Nephron (organoid): ENCODE measurements at regions not wholly inside any gene's neighbourhood (a gene's known extent, or its start where the extent isn't known, plus 50 kb on each side); places are given as distances from the start of the nearest gene placed in this dataset.

Source experiments
- H3K27ac Mint-ChIP-seq, 3 experiments: 2 replicates each; pipeline ENCODE4 v1.8.0; 2020; ENCODE audit warnings: mixed read lengths in 3 of 3, mild to moderate bottlenecking in 2 of 3, moderate library complexity in 1 of 3
- H3K27me3 Mint-ChIP-seq: 2 replicates; pipeline ENCODE4 v1.8.0; 2021; ENCODE audit warnings: low read depth, mild to moderate bottlenecking, moderate library complexity, mixed read lengths
- H3K36me3 Mint-ChIP-seq: 2 replicates; pipeline ENCODE4 v1.8.0; 2020; ENCODE audit warnings: low read depth, mixed read lengths
- H3K4me1 Mint-ChIP-seq: 2 replicates; pipeline ENCODE4 v1.8.0; 2020; ENCODE audit warnings: mixed read lengths
- H3K4me3 Mint-ChIP-seq, 3 experiments: 2 replicates each; pipeline ENCODE4 v1.8.0; 2020; ENCODE audit warnings: mild to moderate bottlenecking in 3 of 3, mixed read lengths in 3 of 3, moderate library complexity in 2 of 3
- H3K9me3 Mint-ChIP-seq: 2 replicates; pipeline ENCODE4 v1.8.0; 2020; ENCODE audit warnings: mixed read lengths
- TF ChIP-seq, protein P1 (sequence below), 3 experiments: fragments of 200-600 bp; sonication (generic); IDR thresholded peaks; one replicate each; pipeline ENCODE4 v1.5.0; 2021; ENCODE audit warnings: antibody characterized with exemption in 3 of 3; ENCODE audit not compliant: unreplicated experiment in 3 of 3

DNA sequence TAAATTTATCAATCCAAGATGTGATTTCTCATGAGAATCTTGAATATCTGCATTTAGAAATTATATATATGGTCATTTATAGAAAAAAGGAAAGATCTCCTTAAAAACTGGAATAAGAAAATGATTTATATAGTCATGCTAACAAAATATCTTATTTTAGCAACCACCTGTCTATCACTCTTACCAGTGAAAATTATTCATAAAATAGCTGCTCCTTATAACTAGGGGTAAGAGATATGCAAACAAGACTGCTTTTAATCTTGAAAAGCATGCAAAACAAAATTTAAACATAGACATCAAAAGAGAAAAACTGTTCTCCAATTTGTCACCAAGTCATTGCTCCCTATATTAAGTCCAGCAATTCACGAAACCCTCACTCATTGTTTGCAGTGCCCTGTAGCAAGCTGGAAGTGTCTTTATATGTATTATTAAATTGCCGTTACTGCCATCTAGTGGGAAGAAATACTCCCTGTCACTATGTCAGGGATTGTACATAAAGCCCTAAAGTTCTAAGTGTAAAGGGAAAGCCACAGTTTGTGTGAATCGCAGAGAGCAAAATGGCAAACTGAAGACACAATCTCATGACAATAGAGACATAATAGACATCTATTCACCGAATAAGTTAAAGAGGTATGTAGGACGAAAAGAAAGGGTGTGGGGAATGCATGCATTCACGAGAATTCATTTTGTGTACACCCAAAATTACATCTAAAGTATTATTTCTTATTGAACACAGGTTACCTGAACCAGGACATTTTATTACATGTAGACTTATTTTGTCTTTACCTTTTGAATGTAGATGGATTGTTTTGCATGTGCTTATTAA lies 600.5 kb downstream of the USP25 start:
- TF ChIP-seq, protein P1, sequence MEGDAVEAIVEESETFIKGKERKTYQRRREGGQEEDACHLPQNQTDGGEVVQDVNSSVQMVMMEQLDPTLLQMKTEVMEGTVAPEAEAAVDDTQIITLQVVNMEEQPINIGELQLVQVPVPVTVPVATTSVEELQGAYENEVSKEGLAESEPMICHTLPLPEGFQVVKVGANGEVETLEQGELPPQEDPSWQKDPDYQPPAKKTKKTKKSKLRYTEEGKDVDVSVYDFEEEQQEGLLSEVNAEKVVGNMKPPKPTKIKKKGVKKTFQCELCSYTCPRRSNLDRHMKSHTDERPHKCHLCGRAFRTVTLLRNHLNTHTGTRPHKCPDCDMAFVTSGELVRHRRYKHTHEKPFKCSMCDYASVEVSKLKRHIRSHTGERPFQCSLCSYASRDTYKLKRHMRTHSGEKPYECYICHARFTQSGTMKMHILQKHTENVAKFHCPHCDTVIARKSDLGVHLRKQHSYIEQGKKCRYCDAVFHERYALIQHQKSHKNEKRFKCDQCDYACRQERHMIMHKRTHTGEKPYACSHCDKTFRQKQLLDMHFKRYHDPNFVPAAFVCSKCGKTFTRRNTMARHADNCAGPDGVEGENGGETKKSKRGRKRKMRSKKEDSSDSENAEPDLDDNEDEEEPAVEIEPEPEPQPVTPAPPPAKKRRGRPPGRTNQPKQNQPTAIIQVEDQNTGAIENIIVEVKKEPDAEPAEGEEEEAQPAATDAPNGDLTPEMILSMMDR (IDR thresholded peaks at IDR 0.05; ENCODE audit: unreplicated experiment in 3 of 3) = peak; percentile 66 to 78 (median 70)
- H3K4me1 Mint-ChIP-seq = peaks cover 38% of the 10 kb centered on the region
- no peaks in the 10 kb centered on the region for H3K27me3 Mint-ChIP-seq
- H3K27ac Mint-ChIP-seq = peak overlapping the region; percentile 82 to 92 (median 87)
- H3K4me3 Mint-ChIP-seq = peak overlapping the region; percentile 32 to 62 (median 40)
- H3K36me3 Mint-ChIP-seq = peaks cover 35% of the 10 kb centered on the region
- H3K9me3 Mint-ChIP-seq = no peaks in the 10 kb centered on the region

DNA sequence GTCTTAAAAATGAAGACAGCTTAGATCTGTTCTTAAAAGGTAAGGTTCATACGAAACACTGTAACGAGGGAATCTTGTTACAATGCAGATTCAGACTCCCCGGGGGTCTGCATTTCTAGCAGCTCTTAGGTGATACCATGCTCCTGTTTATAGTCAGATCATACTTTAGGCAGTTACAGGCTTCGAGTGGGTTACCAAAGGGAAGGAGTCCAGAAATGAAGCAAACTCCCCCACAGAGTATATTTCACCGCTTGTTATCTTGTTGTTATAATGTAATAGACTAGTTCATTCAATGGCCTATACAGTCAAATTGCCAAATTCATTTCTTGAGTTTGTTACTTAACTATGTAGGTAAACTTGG lies 601.1 kb downstream of the USP25 start:
- no peaks in the 10 kb centered on the region for H3K27me3 Mint-ChIP-seq
- H3K36me3 Mint-ChIP-seq = peaks cover 38% of the 10 kb centered on the region
- peaks cover 35% of the 10 kb centered on the region for H3K4me1 Mint-ChIP-seq
- H3K9me3 Mint-ChIP-seq = no peaks in the 10 kb centered on the region
- TF ChIP-seq, protein P1 (IDR thresholded peaks at IDR 0.05; ENCODE audit: unreplicated experiment in 3 of 3) = no peak
- H3K4me3 Mint-ChIP-seq = peak overlapping the region; percentile 20 to 60 (median 30)
- H3K27ac Mint-ChIP-seq = peak overlapping the region; percentile 77 to 92 (median 82)

DNA sequence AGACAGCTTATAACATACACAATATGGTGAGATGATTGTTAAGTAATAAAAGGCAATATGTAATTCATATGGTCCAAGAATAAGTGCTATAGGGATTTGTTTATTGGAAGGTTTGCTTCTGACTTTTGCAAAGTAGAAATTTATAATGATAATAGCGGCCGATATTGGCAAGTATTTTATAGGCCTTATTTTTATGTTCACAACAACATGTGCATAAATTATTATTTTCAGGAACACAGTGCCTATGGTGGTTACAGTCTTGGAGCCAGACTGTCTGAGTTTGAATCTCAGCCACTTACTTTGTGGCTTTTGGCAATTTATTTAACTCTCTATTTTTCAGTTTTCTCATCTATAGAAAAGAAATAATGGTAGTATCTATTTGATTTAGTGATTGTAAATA lies 607.5 kb downstream of the USP25 start:
- TF ChIP-seq, protein P1 (IDR thresholded peaks at IDR 0.05; ENCODE audit: unreplicated experiment in 3 of 3) = no peak
- Mint-ChIP-seq H3K36me3 (peaks cover 44% of the 10 kb centered on the region), H3K4me3 (no peak overlapping the region), H3K27ac (no peak overlapping the region), H3K9me3 (no peaks in the 10 kb centered on the region), H3K4me1 (peaks cover 6% of the 10 kb centered on the region), H3K27me3 (no peaks in the 10 kb centered on the region)

DNA sequence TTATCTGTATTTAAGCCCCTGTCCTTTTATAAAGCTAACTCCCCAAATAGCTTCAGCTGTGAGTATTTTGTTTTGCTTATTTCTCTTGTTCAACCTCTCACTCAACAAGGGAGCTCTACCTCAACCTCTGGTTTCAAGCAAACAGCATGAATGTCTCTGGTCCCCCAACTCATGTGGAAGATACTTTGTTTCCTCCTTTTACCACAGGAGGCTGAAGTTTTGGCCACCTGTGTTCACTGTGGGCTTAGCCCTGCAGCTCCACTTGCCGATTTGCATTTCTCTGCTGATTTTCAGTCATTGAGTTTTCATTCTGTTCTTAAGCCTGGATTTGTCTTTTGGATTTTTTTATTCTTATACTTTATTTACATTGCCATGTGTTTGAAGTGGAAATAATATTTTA lies 613.1 kb downstream of the USP25 start:
- H3K4me1 Mint-ChIP-seq = peaks cover 4% of the 10 kb centered on the region
- H3K36me3 Mint-ChIP-seq = peaks cover 10% of the 10 kb centered on the region
- TF ChIP-seq, protein P1 (IDR thresholded peaks at IDR 0.05; ENCODE audit: unreplicated experiment in 3 of 3) = no peak
- H3K27me3 Mint-ChIP-seq = no peaks in the 10 kb centered on the region
- no peaks in the 10 kb centered on the region for H3K9me3 Mint-ChIP-seq
- no peak overlapping the region for H3K4me3 Mint-ChIP-seq
- H3K27ac Mint-ChIP-seq = no peak overlapping the region

DNA sequence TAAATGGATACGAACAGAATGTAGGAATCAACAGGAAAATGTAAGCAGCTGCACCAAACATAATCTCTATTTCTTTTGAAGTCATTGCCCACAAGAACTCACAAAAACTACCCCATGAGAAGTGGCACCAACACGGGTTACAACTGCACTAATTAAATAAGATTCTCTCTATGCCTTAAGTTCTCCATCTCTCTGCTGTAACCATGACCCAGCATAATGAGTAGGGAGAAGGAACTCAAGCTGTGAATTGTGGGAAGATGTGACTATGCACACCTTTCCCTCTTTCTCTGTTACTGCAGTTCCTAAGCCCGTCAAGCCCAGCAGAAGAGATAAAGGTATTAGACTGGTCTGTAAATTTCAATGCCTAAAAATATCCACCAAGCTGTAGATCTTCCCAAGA lies 614.0 kb downstream of the USP25 start:
- Mint-ChIP-seq H3K4me3 (no peak overlapping the region), H3K27ac (peak overlapping the region in 1 of 3 experiments; percentile 8), H3K9me3 (no peaks in the 10 kb centered on the region), H3K27me3 (no peaks in the 10 kb centered on the region), H3K4me1 (peaks cover 4% of the 10 kb centered on the region), H3K36me3 (peaks cover 10% of the 10 kb centered on the region)
- TF ChIP-seq, protein P1 (IDR thresholded peaks at IDR 0.05; ENCODE audit: unreplicated experiment in 3 of 3) = no peak

DNA sequence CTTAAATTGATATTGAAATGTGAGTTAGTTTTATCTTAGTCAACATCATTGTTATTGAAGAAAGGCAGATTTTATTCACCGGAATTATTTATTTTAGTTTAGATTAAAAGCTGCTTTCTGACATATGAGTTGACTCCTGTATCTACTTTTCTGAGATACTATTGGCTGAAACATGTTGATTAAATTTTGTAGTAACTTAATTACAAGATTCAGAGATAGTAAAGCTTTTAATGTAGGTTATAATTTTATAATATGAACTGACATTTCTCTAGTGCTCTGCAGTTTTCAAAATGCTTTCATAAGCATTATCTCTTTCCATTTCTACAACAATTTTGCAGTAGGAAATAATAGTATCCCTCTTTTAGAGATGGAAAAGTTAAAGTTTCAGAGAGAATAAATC lies 616.0 kb downstream of the USP25 start:
- peaks cover 13% of the 10 kb centered on the region for H3K36me3 Mint-ChIP-seq
- H3K9me3 Mint-ChIP-seq = no peaks in the 10 kb centered on the region
- no peak overlapping the region for H3K27ac Mint-ChIP-seq
- TF ChIP-seq, protein P1 (IDR thresholded peaks at IDR 0.05; ENCODE audit: unreplicated experiment in 3 of 3) = no peak
- no peak overlapping the region for H3K4me3 Mint-ChIP-seq
- no peaks in the 10 kb centered on the region for H3K27me3 Mint-ChIP-seq
- peaks cover 4% of the 10 kb centered on the region for H3K4me1 Mint-ChIP-seq
